Esophagus squamous epithelium (tissue), 5 donors: ENCODE measurements at regions not wholly inside any gene's neighbourhood (a gene's known extent, or its start where the extent isn't known, plus 50 kb on each side); places are given as distances from the start of the nearest gene placed in this dataset.

Experiments used
- DNase-seq: peaks from one replicate; lab custom pipeline; 2025; lab: John Stamatoyannopoulos, UW
- H3K27ac ChIP-seq, 4 donors: fragments of 200-600 bp; sonication (generic); one replicate each; pipeline ENCODE4 v1.5.1; 2016 to 2019; ENCODE audit warnings: mild to moderate bottlenecking in 1 of 4
- H3K27me3 ChIP-seq, 4 donors: fragments of 200-600 bp; sonication (generic); 1 replicate in 3 of 4; 2 replicates in 1 of 4; pipeline versions ENCODE4 v1.5.1 to v1.6.0; 2017 to 2021; ENCODE audit warnings: antibody characterized with exemption in 1 of 4
- H3K36me3 ChIP-seq, 3 donors: fragments of 200-600 bp; sonication (generic); one replicate each; pipeline ENCODE4 v1.5.1; 2016 to 2019
- H3K4me1 ChIP-seq, 3 donors: fragments of 200-600 bp; sonication (generic); one replicate each; pipeline ENCODE4 v1.5.1; 2017 to 2019
- H3K4me3 ChIP-seq, 4 donors: fragments of 200-600 bp; sonication (generic); 1 replicate in 3 of 4; 2 replicates in 1 of 4; pipeline ENCODE4 v1.5.1; 2016 to 2019; ENCODE audit warnings: mild to moderate bottlenecking in 2 of 4, moderate library complexity in 1 of 4
- H3K9me3 ChIP-seq, 3 donors: fragments of 200-600 bp; sonication (generic); one replicate each; pipeline ENCODE4 v1.5.1; 2016 to 2019
- POLR2A ChIP-seq, 4 donors: fragments of 450-650 bp; IDR thresholded peaks; one replicate each; pipeline ENCODE4 v1.6.1; 2017; ENCODE audit warnings: antibody characterized with exemption in 4 of 4, mild to moderate bottlenecking in 4 of 4, moderate library complexity in 3 of 4
- WGBS, 2 donors: methylation state at CpG; one replicate each; pipeline ENCODE4 v1.1.5; 2018; 5-methylcytosine and 5-hydroxymethylcytosine counted together
- intact Hi-C: fragments of 100-400 bp; cut with DNase I; formaldehyde crosslinking; loops from one replicate; pipeline ENCODE4 v1.15.0; 2022
- TF ChIP-seq, protein P1 (sequence below), 6 experiments: fragments of 450-650 bp in 4 of 6; fragments of 200-600 bp in 2 of 6; sonication (generic) in 2 of 6; IDR thresholded peaks; one replicate each; pipeline ENCODE4 v1.5.1; 2016 to 2019; ENCODE audit warnings: antibody characterized with exemption in 6 of 6, mild to moderate bottlenecking in 4 of 6, moderate library complexity in 4 of 6
- donor health status: DM: yes; HTN: yes; CAD: no.

GRCh38 chr5:133889271-133889905 lies 79.0 kb downstream of the C5orf15 start:
- intact Hi-C loops: no loop called here

GRCh38 chr5:133888625-133888991 lies 79.8 kb downstream of the C5orf15 start:
- H3K27me3 ChIP-seq: no peaks in the 10 kb centered on the region
- H3K4me1 ChIP-seq: peaks cover 0 to 5% (median 0%) of the 10 kb centered on the region in 3 donors
- H3K27ac ChIP-seq: no peak overlapping the region
- no peaks in the 10 kb centered on the region for H3K9me3 ChIP-seq
- DNase-seq: no peak
- TF ChIP-seq, protein P1, sequence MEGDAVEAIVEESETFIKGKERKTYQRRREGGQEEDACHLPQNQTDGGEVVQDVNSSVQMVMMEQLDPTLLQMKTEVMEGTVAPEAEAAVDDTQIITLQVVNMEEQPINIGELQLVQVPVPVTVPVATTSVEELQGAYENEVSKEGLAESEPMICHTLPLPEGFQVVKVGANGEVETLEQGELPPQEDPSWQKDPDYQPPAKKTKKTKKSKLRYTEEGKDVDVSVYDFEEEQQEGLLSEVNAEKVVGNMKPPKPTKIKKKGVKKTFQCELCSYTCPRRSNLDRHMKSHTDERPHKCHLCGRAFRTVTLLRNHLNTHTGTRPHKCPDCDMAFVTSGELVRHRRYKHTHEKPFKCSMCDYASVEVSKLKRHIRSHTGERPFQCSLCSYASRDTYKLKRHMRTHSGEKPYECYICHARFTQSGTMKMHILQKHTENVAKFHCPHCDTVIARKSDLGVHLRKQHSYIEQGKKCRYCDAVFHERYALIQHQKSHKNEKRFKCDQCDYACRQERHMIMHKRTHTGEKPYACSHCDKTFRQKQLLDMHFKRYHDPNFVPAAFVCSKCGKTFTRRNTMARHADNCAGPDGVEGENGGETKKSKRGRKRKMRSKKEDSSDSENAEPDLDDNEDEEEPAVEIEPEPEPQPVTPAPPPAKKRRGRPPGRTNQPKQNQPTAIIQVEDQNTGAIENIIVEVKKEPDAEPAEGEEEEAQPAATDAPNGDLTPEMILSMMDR (IDR thresholded peaks at IDR 0.05): no peak
- TF ChIP-seq POLR2A (IDR thresholded peaks at IDR 0.05): no peak
- intact Hi-C loops: no loop called here
- H3K36me3 ChIP-seq: no peaks in the 10 kb centered on the region
- 77 to 89% methylated on average over 3 of the region's 3 CpGs for WGBS, 2 donors
- H3K4me3 ChIP-seq: no peak overlapping the region

More at GRCh38 chr5:133889271-133889905, 79.0 kb downstream of the C5orf15 start:
- Histone ChIP-seq H3K36me3 (no peaks in the 10 kb centered on the region), H3K4me1 (peaks cover 0 to 3% (median 0%) of the 10 kb centered on the region in 3 donors), H3K4me3 (no peak overlapping the region), H3K27ac (no peak overlapping the region), H3K9me3 (no peaks in the 10 kb centered on the region), H3K27me3 (no peaks in the 10 kb centered on the region)
- no peak for TF ChIP-seq POLR2A (IDR thresholded peaks at IDR 0.05)
- TF ChIP-seq, protein P1 (IDR thresholded peaks at IDR 0.05): no peak
- 84 to 96% methylated on average over 6 of the region's 6 CpGs for WGBS, 2 donors
- DNase-seq: no peak

DNA sequence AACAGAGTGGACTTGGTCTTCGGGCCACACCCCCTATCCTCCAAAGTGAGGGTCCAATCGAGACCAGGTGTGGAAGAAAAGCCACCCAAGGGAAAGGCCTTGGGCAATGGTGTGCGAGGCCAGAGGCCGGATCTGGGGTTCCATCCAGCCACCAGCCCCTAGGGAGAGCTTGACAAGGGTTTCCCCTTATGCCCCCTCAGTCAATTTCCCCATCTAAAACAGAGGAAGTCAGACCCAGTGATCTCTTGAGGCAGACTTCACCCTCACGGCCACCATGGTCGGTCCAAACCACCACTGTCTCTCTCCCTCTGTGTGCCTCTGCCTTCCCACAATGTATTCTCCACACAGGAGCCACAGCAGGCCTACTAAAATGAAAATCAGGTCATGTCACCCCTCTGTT lies 82.9 kb downstream of the C5orf15 start:
- intact Hi-C loops: no loop called here
- Histone ChIP-seq H3K36me3 (no peaks in the 10 kb centered on the region), H3K9me3 (no peaks in the 10 kb centered on the region), H3K4me3 (no peak overlapping the region), H3K27me3 (peaks cover 0 to 13% (median 0%) of the 10 kb centered on the region in 4 donors), H3K27ac (no peak overlapping the region), H3K4me1 (peaks cover 0 to 5% (median 0%) of the 10 kb centered on the region in 3 donors)
- TF ChIP-seq POLR2A (IDR thresholded peaks at IDR 0.05): no peak
- TF ChIP-seq, protein P1 (IDR thresholded peaks at IDR 0.05): no peak
- DNase-seq: no peak
- WGBS, 2 donors: 79 to 82% methylated on average over 6 of the region's 6 CpGs

DNA sequence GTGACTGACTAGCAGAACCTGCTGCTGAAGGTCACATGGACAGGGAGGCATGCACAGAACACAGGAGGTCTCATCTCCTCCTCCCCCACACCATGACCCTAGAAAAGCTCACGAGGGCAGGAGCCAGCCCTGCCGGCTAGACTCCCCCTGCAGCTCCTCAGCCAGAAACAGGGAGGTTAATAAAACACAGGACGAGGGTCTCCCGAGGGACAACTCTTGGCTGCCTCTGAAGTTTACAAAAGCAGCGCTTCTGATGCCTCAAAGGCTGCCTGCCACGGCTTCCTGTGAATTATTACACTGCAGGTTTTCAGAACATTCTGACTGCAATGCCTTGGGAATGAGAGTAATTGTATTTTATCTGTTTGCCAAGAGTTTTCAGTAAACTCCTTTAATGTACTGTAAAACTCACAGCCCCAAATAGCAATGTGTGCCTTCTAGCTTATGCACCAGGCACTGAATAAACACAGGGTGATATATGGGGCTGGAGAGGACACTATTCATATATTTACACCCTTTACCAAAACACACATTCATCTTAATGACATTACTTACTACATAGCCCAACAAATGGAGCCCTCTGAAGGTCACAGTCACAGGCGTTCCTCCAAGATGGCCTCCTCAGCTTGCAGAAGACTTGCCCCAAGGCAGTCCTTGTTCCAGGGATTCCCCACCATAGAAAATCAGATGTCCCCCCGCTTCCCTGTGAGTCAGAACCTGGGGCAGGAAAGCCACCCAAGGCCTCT lies 83.7 kb downstream of the C5orf15 start:
- DNase-seq: no peak
- no peaks in the 10 kb centered on the region for H3K9me3 ChIP-seq
- peaks cover 0 to 5% (median 0%) of the 10 kb centered on the region in 3 donors for H3K4me1 ChIP-seq
- H3K27ac ChIP-seq: no peak overlapping the region
- TF ChIP-seq, protein P1 (IDR thresholded peaks at IDR 0.05): no peak
- TF ChIP-seq POLR2A (IDR thresholded peaks at IDR 0.05): no peak
- H3K27me3 ChIP-seq: peaks cover 0 to 13% (median 0%) of the 10 kb centered on the region in 4 donors
- WGBS, 2 donors: 39 to 47% methylated on average over 6 to 7 of the region's 8 CpGs
- no peaks in the 10 kb centered on the region for H3K36me3 ChIP-seq
- no peak overlapping the region for H3K4me3 ChIP-seq
- intact Hi-C loops: no loop called here

GRCh38 chr5:133883916-133884315 lies 84.5 kb downstream of the C5orf15 start:
- no peak for DNase-seq
- TF ChIP-seq, protein P1 (IDR thresholded peaks at IDR 0.05): no peak
- no peak for TF ChIP-seq POLR2A (IDR thresholded peaks at IDR 0.05)
- no peaks in the 10 kb centered on the region for H3K9me3 ChIP-seq
- H3K36me3 ChIP-seq: no peaks in the 10 kb centered on the region
- no peak overlapping the region for H3K27ac ChIP-seq
- H3K4me3 ChIP-seq: no peak overlapping the region
- intact Hi-C loops: no loop called here
- 65 to 100% methylated on average over 1 to 2 of the region's 5 CpGs for WGBS, 2 donors
- H3K27me3 ChIP-seq: peaks cover 0 to 13% (median 0%) of the 10 kb centered on the region in 4 donors
- peaks cover 0 to 5% (median 0%) of the 10 kb centered on the region in 3 donors for H3K4me1 ChIP-seq
